K562 (cell line): ENCODE measurements at regions not wholly inside any gene's neighbourhood (a gene's known extent, or its start where the extent isn't known, plus 50 kb on each side); places are given as distances from the start of the nearest gene placed in this dataset.

ENCODE experiments used
- ATAC-seq: fragments of 200-7000 bp; cut with Tn5 transposase; 3 replicates; pipeline ENCODE4 v1.9.1; 2020; ENCODE audit warnings: moderate library complexity
- BruUV-seq: library from RNA; stranded (reverse); fragments of 400-500 nt; replicated peaks from 2 replicates; lab custom pipeline; 2021; lab: Mats Ljungman, UMichigan
- CTCF ChIA-PET: fragments of 300-600 bp; formaldehyde crosslinking; extraction: SDS; loops from one replicate; lab custom pipeline; 2021; ENCODE audit warnings: low intra/inter-chr PET ratio; lab: Yijun Ruan, JAX
- POLR2A ChIA-PET: fragments of 300-600, 350-650 bp; sonication (Branson Sonifier 250); formaldehyde crosslinking; extraction: SDS; loops from one replicate; lab custom pipeline; 2021; ENCODE audit warnings: antibody characterized with exemption, inconsistent platforms; lab: Yijun Ruan, JAX
- DNase-seq, 4 experiments: peaks; one replicate each; pipeline versions ENCODE4 v3.0.0 to v3.0.0-alpha.2; 2011 to 2018; ENCODE audit warnings: low spot score in 3 of 4, mixed read lengths in 3 of 4; ENCODE audit errors: extremely low read depth in 1 of 4
- FAIRE-seq: peaks from 2 replicates; lab custom pipeline; 2011; peaks lifted over from hg19 to GRCh38; lab: Jason Lieb, UNC
- H2AFZ ChIP-seq: 2 replicates; pipeline ENCODE4 v1.6.0; 2011; ENCODE audit warnings: low read depth, low read length, control low read depth, inconsistent platforms
- H3K27ac ChIP-seq: fragments of 200-600 bp; 3 replicates; pipeline ENCODE4 v1.8.0; 2011; ENCODE audit warnings: low read depth, mild to moderate bottlenecking, control low read depth, inconsistent platforms, low read length, moderate library complexity, mixed read lengths; ENCODE audit errors: extremely low read depth
- H3K27me3 ChIP-seq, 2 experiments: fragments of 300-600 bp in 1 of 2; 2 replicates in 1 of 2; 3 replicates in 1 of 2; pipeline versions ENCODE4 v1.6.0 to v1.8.0; 2011; ENCODE audit warnings: inconsistent platforms in 2 of 2, low read length in 2 of 2, mild to moderate bottlenecking in 1 of 2, mixed read lengths in 1 of 2, moderate library complexity in 1 of 2; ENCODE audit not compliant: control insufficient read depth in 2 of 2, insufficient read depth in 2 of 2
- H3K36me3 ChIP-seq: fragments of 300-600 bp; 3 replicates; pipeline ENCODE4 v1.8.0; 2011; ENCODE audit warnings: mild to moderate bottlenecking, low read length, inconsistent platforms; ENCODE audit not compliant: control insufficient read depth, insufficient read depth
- H3K4me1 ChIP-seq, 2 experiments: fragments of 200-600 bp in 1 of 2; replicated peaks in 1 of 2; 2 replicates in 1 of 2; 3 replicates in 1 of 2; pipeline versions ENCODE4 v1.5.1 to v1.8.0; 2011; ENCODE audit warnings: inconsistent platforms in 2 of 2, low read length in 2 of 2, mild to moderate bottlenecking in 1 of 2, mixed read lengths in 1 of 2, moderate library complexity in 1 of 2; ENCODE audit not compliant: control insufficient read depth in 2 of 2, insufficient read depth in 2 of 2
- H3K4me2 ChIP-seq: 2 replicates; pipeline ENCODE4 v1.6.1; 2011; ENCODE audit warnings: low read length, control low read depth, inconsistent platforms, mixed read lengths; ENCODE audit not compliant: insufficient read depth
- H3K4me3 ChIP-seq: fragments of 200-600 bp; sonication (generic), shearing (Covaris generic); 2 replicates; pipeline ENCODE4 v1.5.1; 2016; ENCODE audit warnings: control low read depth, inconsistent platforms
- H3K79me2 ChIP-seq: fragments of 200-600 bp; 3 replicates; pipeline ENCODE4 v1.8.0; 2011; ENCODE audit warnings: low read length, inconsistent platforms; ENCODE audit not compliant: control insufficient read depth, insufficient read depth
- H3K9ac ChIP-seq, 2 experiments: 2 replicates each; pipeline versions ENCODE4 v1.6.0 to v1.6.1; 2011; ENCODE audit warnings: low read depth in 2 of 2, low read length in 2 of 2, control low read depth in 1 of 2, inconsistent platforms in 1 of 2, mild to moderate bottlenecking in 1 of 2, mixed read lengths in 1 of 2; ENCODE audit not compliant: insufficient read depth in 1 of 2
- H3K9me1 ChIP-seq: one replicate; pipeline ENCODE4 v1.6.0; 2011; ENCODE audit warnings: inconsistent platforms, mild to moderate bottlenecking, low read length, moderate library complexity; ENCODE audit not compliant: control insufficient read depth, insufficient read depth
- H3K9me3 ChIP-seq: replicated peaks from 2 replicates; pipeline ENCODE4 v1.5.1; 2011; ENCODE audit warnings: low read depth, low read length, inconsistent platforms; ENCODE audit not compliant: control insufficient read depth, insufficient read depth
- H4K20me1 ChIP-seq: replicated peaks from 2 replicates; pipeline ENCODE4 v1.6.1; 2011; ENCODE audit warnings: low read length, inconsistent platforms, mixed read lengths; ENCODE audit not compliant: control insufficient read depth, insufficient read depth
- BRD4 ChIP-seq: fragments of 200-600 bp; sonication (generic); IDR thresholded peaks from 2 replicates; pipeline ENCODE4 v1.6.1; 2017; ENCODE audit warnings: inconsistent platforms
- CBFB ChIP-seq: sonication (generic); formaldehyde crosslinking; IDR thresholded peaks from 2 replicates; pipeline ENCODE4 v1.4.0; 2020; ENCODE audit warnings: mild to moderate bottlenecking, missing genetic modification reagents
- GTF2E2 ChIP-seq: fragments of 200-800 bp; sonication (Bioruptor generic); IDR thresholded peaks from 2 replicates; pipeline ENCODE4 v1.6.1; 2016; ENCODE audit warnings: missing genetic modification characterization, missing compliant biosample characterization
- KLF16 ChIP-seq: IDR thresholded peaks from 2 replicates; pipeline ENCODE4 v1.6.1; 2016; ENCODE audit warnings: antibody characterized with exemption
- RBM25 ChIP-seq: fragments of 200-400 bp; formaldehyde crosslinking; IDR thresholded peaks from 2 replicates; pipeline ENCODE4 v1.6.1; 2018; ENCODE audit warnings: low read length, low read depth, moderate library complexity; ENCODE audit not compliant: severe bottlenecking
- SREBF2 ChIP-seq: sonication (generic); formaldehyde crosslinking; IDR thresholded peaks from 2 replicates; pipeline ENCODE4 v1.4.0; 2020; ENCODE audit warnings: mild to moderate bottlenecking, missing genetic modification reagents
- TARDBP ChIP-seq: fragments of 450-650 bp; IDR thresholded peaks from 2 replicates; pipeline ENCODE4 v1.6.1; 2016
- ZC3H4 ChIP-seq: sonication (generic); formaldehyde crosslinking; IDR thresholded peaks from 2 replicates; pipeline ENCODE4 v1.9.0; 2021; ENCODE audit warnings: missing genetic modification reagents, borderline replicate concordance
- WGBS: fragments of 100-300 bp; shearing (Covaris generic); methylation state at CpG from one replicate; pipeline ENCODE4 v1.1.6; 2016; ENCODE audit warnings: low coverage, mixed read lengths; ENCODE audit not compliant: insufficient coverage; ENCODE audit errors: missing lambda C conversion rate; 5-methylcytosine and 5-hydroxymethylcytosine counted together
- in situ Hi-C: fragments of 300-500 bp; cut with MboI; formaldehyde crosslinking; loops from 4 replicates; pipeline ENCODE4 v1.15.0; 2018; ENCODE audit warnings: inconsistent platforms, mixed read lengths
- intact Hi-C: fragments of 100-400 bp; cut with micrococcal nuclease; formaldehyde crosslinking; loops from 2 replicates; pipeline ENCODE4 v1.14.2; 2022
- TF ChIP-seq, protein P1 (sequence below), 3 experiments: IDR thresholded peaks in 2 of 3; conservative IDR thresholded peaks in 1 of 3; 2 replicates each; pipeline ENCODE4 v1.5.1; 2011 to 2012; ENCODE audit warnings: low read length in 3 of 3, mild to moderate bottlenecking in 3 of 3, control low read depth in 2 of 3, improper control_type of control experiment in 1 of 3, inconsistent platforms in 1 of 3, low read depth in 1 of 3, mixed read lengths in 1 of 3, moderate library complexity in 1 of 3; ENCODE audit not compliant: insufficient read depth in 2 of 3
- TF ChIP-seq, protein P2 (sequence below): fragments of 250-450 bp; sonication (Bioruptor Pico); IDR thresholded peaks from 2 replicates; pipeline ENCODE4 v1.4.0; 2020; ENCODE audit warnings: mild to moderate bottlenecking, moderate library complexity

DNA sequence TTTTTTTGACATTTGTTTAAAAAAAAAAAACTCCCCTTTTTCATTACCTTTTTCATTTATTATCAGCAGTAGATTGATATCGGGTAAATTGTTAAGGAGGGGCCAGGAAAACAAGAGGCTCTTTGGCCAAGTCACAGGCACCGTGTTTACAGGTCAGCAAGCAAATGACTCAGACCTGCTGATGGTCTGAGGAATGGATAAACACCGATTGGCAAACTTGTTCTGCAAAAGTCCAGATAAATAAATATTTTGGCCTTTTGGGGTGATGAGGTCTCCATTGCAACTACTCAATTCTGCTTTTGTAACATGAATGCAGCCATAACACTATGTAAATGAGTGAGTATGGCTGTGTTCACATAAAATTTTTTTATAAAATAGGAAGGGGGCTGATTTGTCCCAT lies 94.0 kb downstream of the RPS29 start:
- no peaks in the 10 kb centered on the region for H4K20me1 ChIP-seq
- 3% methylated on average over 3 of the region's 3 CpGs for WGBS
- H3K9me1 ChIP-seq: no peaks in the 10 kb centered on the region
- no peak overlapping the region for H3K9ac ChIP-seq
- POLR2A ChIA-PET: no interaction called here
- no peak overlapping the region for H3K4me2 ChIP-seq
- BruUV-seq: no TSS peak
- DNase-seq: no peak
- H3K9me3 ChIP-seq: no peaks in the 10 kb centered on the region
- no peak overlapping the region for H3K4me3 ChIP-seq
- CTCF ChIA-PET: no interaction called here
- no peak overlapping the region for H2AFZ ChIP-seq
- intact Hi-C loops (no loop called here), in situ Hi-C loops (no loop called here)
- no peak overlapping the region for H3K27ac ChIP-seq
- no peaks in the 10 kb centered on the region for H3K4me1 ChIP-seq
- no peaks in the 10 kb centered on the region for H3K79me2 ChIP-seq
- FAIRE-seq: no peak
- no peak for ATAC-seq
- H3K36me3 ChIP-seq: no peaks in the 10 kb centered on the region
- H3K27me3 ChIP-seq: peaks cover 0 to 3% of the 10 kb centered on the region in 2 experiments; a peak in 1 of 5 replicates
- TF ChIP-seq, protein P1, sequence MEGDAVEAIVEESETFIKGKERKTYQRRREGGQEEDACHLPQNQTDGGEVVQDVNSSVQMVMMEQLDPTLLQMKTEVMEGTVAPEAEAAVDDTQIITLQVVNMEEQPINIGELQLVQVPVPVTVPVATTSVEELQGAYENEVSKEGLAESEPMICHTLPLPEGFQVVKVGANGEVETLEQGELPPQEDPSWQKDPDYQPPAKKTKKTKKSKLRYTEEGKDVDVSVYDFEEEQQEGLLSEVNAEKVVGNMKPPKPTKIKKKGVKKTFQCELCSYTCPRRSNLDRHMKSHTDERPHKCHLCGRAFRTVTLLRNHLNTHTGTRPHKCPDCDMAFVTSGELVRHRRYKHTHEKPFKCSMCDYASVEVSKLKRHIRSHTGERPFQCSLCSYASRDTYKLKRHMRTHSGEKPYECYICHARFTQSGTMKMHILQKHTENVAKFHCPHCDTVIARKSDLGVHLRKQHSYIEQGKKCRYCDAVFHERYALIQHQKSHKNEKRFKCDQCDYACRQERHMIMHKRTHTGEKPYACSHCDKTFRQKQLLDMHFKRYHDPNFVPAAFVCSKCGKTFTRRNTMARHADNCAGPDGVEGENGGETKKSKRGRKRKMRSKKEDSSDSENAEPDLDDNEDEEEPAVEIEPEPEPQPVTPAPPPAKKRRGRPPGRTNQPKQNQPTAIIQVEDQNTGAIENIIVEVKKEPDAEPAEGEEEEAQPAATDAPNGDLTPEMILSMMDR (IDR thresholded peaks at IDR 0.05 in 2 of 3, conservative IDR thresholded peaks at IDR 0.05 in 1 of 3; ENCODE audit: insufficient read depth in 2 of 3, low read depth in 1 of 3, low read length in 3 of 3): no peak
- TF ChIP-seq GTF2E2 (tag) (no peak), SREBF2 (CRISPR knock-in tag) (no peak), KLF16 (no peak), ZC3H4 (CRISPR knock-in tag) (no peak), TARDBP (no peak), RBM25 (no peak), BRD4 (no peak), CBFB (CRISPR knock-in tag) (no peak)
- TF ChIP-seq, protein P2, sequence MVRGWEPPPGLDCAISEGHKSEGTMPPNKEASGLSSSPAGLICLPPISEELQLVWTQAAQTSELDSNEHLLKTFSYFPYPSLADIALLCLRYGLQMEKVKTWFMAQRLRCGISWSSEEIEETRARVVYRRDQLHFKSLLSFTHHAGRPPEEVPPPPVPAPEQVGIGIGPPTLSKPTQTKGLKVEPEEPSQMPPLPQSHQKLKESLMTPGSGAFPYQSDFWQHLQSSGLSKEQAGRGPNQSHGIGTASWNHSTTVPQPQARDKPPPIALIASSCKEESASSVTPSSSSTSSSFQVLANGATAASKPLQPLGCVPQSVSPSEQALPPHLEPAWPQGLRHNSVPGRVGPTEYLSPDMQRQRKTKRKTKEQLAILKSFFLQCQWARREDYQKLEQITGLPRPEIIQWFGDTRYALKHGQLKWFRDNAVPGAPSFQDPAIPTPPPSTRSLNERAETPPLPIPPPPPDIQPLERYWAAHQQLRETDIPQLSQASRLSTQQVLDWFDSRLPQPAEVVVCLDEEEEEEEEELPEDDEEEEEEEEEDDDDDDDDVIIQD (CRISPR knock-in tag): no peak
